Renal cortical epithelial cell (primary cell): ENCODE measurements at regions not wholly inside any gene's neighbourhood (a gene's known extent, or its start where the extent isn't known, plus 50 kb on each side); places are given as distances from the start of the nearest gene placed in this dataset.
A peak's percentile ranks its signal among the peaks of the same experiment; 100 is the strongest.

ENCODE experiments used
- DNase-seq: peaks from one replicate; pipeline ENCODE4 v3.0.0-alpha.2; 2011; ENCODE audit warnings: low read depth

- DNase-seq: no peak
Observed at GRCh38 chr15:72965671-72966070, 86.6 kb upstream of the NEO1 start.

- DNase-seq: no peak
Observed at GRCh38 chr15:72964542-72964941, 87.7 kb upstream of the NEO1 start.

GRCh38 chr15:72964135-72964534 is 88.1 kb upstream of the NEO1 start:
- no peak for DNase-seq

- DNase-seq: no peak
Observed at GRCh38 chr15:72962054-72962702, 90.1 kb upstream of the NEO1 start.

GRCh38 chr15:72961346-72961745 is 90.9 kb upstream of the NEO1 start:
- no peak for DNase-seq

GRCh38 chr15:72958634-72959033 is 93.6 kb upstream of the NEO1 start:
- peak; percentile 61 for DNase-seq

GRCh38 chr15:72953306-72953705 is 99.0 kb upstream of the NEO1 start:
- DNase-seq: no peak

GRCh38 chr15:72952151-72952550 is 100.1 kb upstream of the NEO1 start:
- no peak for DNase-seq

GRCh38 chr15:72948662-72949061 is 103.6 kb upstream of the NEO1 start:
- DNase-seq: no peak

GRCh38 chr15:72947709-72948108 is 104.6 kb upstream of the NEO1 start:
- DNase-seq: no peak

- DNase-seq: no peak
Observed at GRCh38 chr15:72944565-72944964, 107.7 kb upstream of the NEO1 start.

- peak; percentile 7 for DNase-seq
Observed at GRCh38 chr15:72940229-72940622, 112.0 kb upstream of the NEO1 start.

GRCh38 chr15:72939514-72940228 is 112.6 kb upstream of the NEO1 start:
- no peak for DNase-seq

GRCh38 chr15:72936691-72937679 is 115.3 kb upstream of the NEO1 start:
- DNase-seq: no peak

GRCh38 chr15:72936237-72936636 is 116.0 kb upstream of the NEO1 start:
- no peak for DNase-seq

- DNase-seq: no peak
Observed at GRCh38 chr15:72935521-72935920, 116.7 kb upstream of the NEO1 start.

GRCh38 chr15:72934921-72935320 is 117.3 kb upstream of the NEO1 start:
- DNase-seq: no peak

- DNase-seq: no peak
Observed at GRCh38 chr15:72933976-72934375, 118.3 kb upstream of the NEO1 start.

GRCh38 chr15:72932472-72932871 is 119.8 kb upstream of the NEO1 start:
- no peak for DNase-seq

GRCh38 chr15:72927451-72927850 is 124.8 kb upstream of the NEO1 start:
- DNase-seq: no peak

- no peak for DNase-seq
Observed at GRCh38 chr15:72925661-72926060, 126.6 kb upstream of the NEO1 start.

GRCh38 chr15:72923289-72923688 is 129.0 kb upstream of the NEO1 start:
- peak; percentile 49 for DNase-seq
